GM18858 (cell line): ENCODE measurements at regions not wholly inside any gene's neighbourhood (a gene's known extent, or its start where the extent isn't known, plus 50 kb on each side); places are given as distances from the start of the nearest gene placed in this dataset.
"Not testable (repeated sequence)": the region's sequence is repeated elsewhere in the genome, so short reads cannot be mapped to it uniquely, and the experiment has no call there.

Experiments
- ATAC-seq: cut with Tn5 transposase; IDR thresholded peaks from one replicate; pipeline ENCODE4 v1.9.1; 2021; ENCODE audit not compliant: unreplicated experiment

GRCh38 chr10:109664554-109664953, 258.8 kb downstream of the XPNPEP1 start:
- ATAC-seq, result no peak

- no peak for ATAC-seq
Observed at GRCh38 chr10:109663122-109663521, 260.2 kb downstream of the XPNPEP1 start.

- ATAC-seq, result not testable (repeated sequence)
Observed at GRCh38 chr10:109652612-109653011, 270.7 kb downstream of the XPNPEP1 start.

- no peak for ATAC-seq
Observed at GRCh38 chr10:109650228-109650627, 273.1 kb downstream of the XPNPEP1 start.

- ATAC-seq, result no peak
Observed at GRCh38 chr10:109647627-109648026, 275.7 kb downstream of the XPNPEP1 start.

- no peak for ATAC-seq
Observed at GRCh38 chr10:109633846-109634245, 289.5 kb downstream of the XPNPEP1 start.

GRCh38 chr10:109633017-109633416, 290.3 kb downstream of the XPNPEP1 start:
- not testable (repeated sequence) for ATAC-seq

GRCh38 chr10:109624939-109625338, 298.4 kb downstream of the XPNPEP1 start:
- no peak for ATAC-seq

- ATAC-seq, result no peak
Observed at GRCh38 chr10:109622566-109622965, 300.7 kb downstream of the XPNPEP1 start.

GRCh38 chr10:109620396-109620795, 302.9 kb downstream of the XPNPEP1 start:
- ATAC-seq, result no peak

GRCh38 chr10:109619914-109620313, 303.4 kb downstream of the XPNPEP1 start:
- no peak for ATAC-seq

GRCh38 chr10:109618748-109619147, 304.6 kb downstream of the XPNPEP1 start:
- ATAC-seq, result no peak

- no peak for ATAC-seq
Observed at GRCh38 chr10:109618301-109618700, 305.0 kb downstream of the XPNPEP1 start.

- no peak for ATAC-seq
Observed at GRCh38 chr10:109616359-109616980, 306.8 kb downstream of the XPNPEP1 start.

- not testable (repeated sequence) for ATAC-seq
Observed at GRCh38 chr10:109595356-109595755, 328.0 kb downstream of the XPNPEP1 start.

- no peak for ATAC-seq
Observed at GRCh38 chr10:109593682-109594081, 329.6 kb downstream of the XPNPEP1 start.

GRCh38 chr10:109592391-109592790, 330.9 kb downstream of the XPNPEP1 start:
- no peak for ATAC-seq

GRCh38 chr10:109591601-109592000, 331.7 kb downstream of the XPNPEP1 start:
- no peak for ATAC-seq

- no peak for ATAC-seq
Observed at GRCh38 chr10:109588259-109588658, 335.1 kb downstream of the XPNPEP1 start.

- ATAC-seq, result no peak
Observed at GRCh38 chr10:109587366-109587765, 335.9 kb downstream of the XPNPEP1 start.

GRCh38 chr10:109556399-109556798, 366.9 kb downstream of the XPNPEP1 start:
- no peak for ATAC-seq

- ATAC-seq, result not testable (repeated sequence)
Observed at GRCh38 chr10:109542050-109542603, 381.2 kb downstream of the XPNPEP1 start.

GRCh38 chr10:109534193-109534592, 389.1 kb downstream of the XPNPEP1 start:
- ATAC-seq, result no peak
